ENCODE measurements at regions not wholly inside any gene's neighbourhood (a gene's known extent, or its start where the extent isn't known, plus 50 kb on each side); places are given as distances from the start of the nearest gene placed in this dataset.

- Histone ChIP-seq H3K27ac (no peak overlapping the region), H3K4me1 (no peaks in the 10 kb centered on the region), H3K9me3 (no peaks in the 10 kb centered on the region), H3K27me3 (no peaks in the 10 kb centered on the region), H3K4me3 (no peak overlapping the region), H3K36me3 (peaks cover 15% of the 10 kb centered on the region)
- no peak for TF ChIP-seq CTCF (IDR thresholded peaks at IDR 0.05)
- DNase-seq (ENCODE audit: low spot score): no peak
Measured at GRCh38 chr3:124435467-124435866, 294.8 kb upstream of the UMPS start.

GRCh38 chr3:124438813-124439212 is 291.4 kb upstream of the UMPS start:
- no peak for DNase-seq (ENCODE audit: low spot score)
- Histone ChIP-seq H3K9me3 (no peaks in the 10 kb centered on the region), H3K27ac (no peak overlapping the region), H3K36me3 (peaks cover 17% of the 10 kb centered on the region), H3K4me1 (no peaks in the 10 kb centered on the region), H3K4me3 (no peak overlapping the region), H3K27me3 (no peaks in the 10 kb centered on the region)
- TF ChIP-seq CTCF (IDR thresholded peaks at IDR 0.05): no peak

- Histone ChIP-seq H3K27ac (no peak overlapping the region), H3K4me3 (no peak overlapping the region), H3K27me3 (no peaks in the 10 kb centered on the region), H3K4me1 (no peaks in the 10 kb centered on the region), H3K9me3 (no peaks in the 10 kb centered on the region), H3K36me3 (peaks cover 13% of the 10 kb centered on the region)
- TF ChIP-seq CTCF (IDR thresholded peaks at IDR 0.05): no peak
- no peak for DNase-seq (ENCODE audit: low spot score)
Measured at GRCh38 chr3:124439603-124440002, 290.6 kb upstream of the UMPS start.

GRCh38 chr3:124441766-124442165 is 288.5 kb upstream of the UMPS start:
- Histone ChIP-seq H3K27me3 (no peaks in the 10 kb centered on the region), H3K27ac (no peak overlapping the region), H3K9me3 (no peaks in the 10 kb centered on the region), H3K4me3 (no peak overlapping the region), H3K4me1 (no peaks in the 10 kb centered on the region), H3K36me3 (peaks cover 16% of the 10 kb centered on the region)
- no peak for TF ChIP-seq CTCF (IDR thresholded peaks at IDR 0.05)
- no peak for DNase-seq (ENCODE audit: low spot score)

- Histone ChIP-seq H3K27ac (no peak overlapping the region), H3K4me3 (no peak overlapping the region), H3K4me1 (no peaks in the 10 kb centered on the region), H3K9me3 (no peaks in the 10 kb centered on the region), H3K36me3 (peaks cover 21% of the 10 kb centered on the region), H3K27me3 (no peaks in the 10 kb centered on the region)
- no peak for TF ChIP-seq CTCF (IDR thresholded peaks at IDR 0.05)
- no peak for DNase-seq (ENCODE audit: low spot score)
Measured at GRCh38 chr3:124442463-124442862, 287.8 kb upstream of the UMPS start.

GRCh38 chr3:124443446-124443845 is 286.8 kb upstream of the UMPS start:
- Histone ChIP-seq H3K27ac (no peak overlapping the region), H3K9me3 (no peaks in the 10 kb centered on the region), H3K27me3 (no peaks in the 10 kb centered on the region), H3K4me3 (no peak overlapping the region), H3K4me1 (no peaks in the 10 kb centered on the region), H3K36me3 (peaks cover 21% of the 10 kb centered on the region)
- no peak for TF ChIP-seq CTCF (IDR thresholded peaks at IDR 0.05)
- DNase-seq (ENCODE audit: low spot score): no peak

Data from right atrium auricular region (tissue), 2 donors.